ENCODE measurements at regions not wholly inside any gene's neighbourhood (a gene's known extent, or its start where the extent isn't known, plus 50 kb on each side); places are given as distances from the start of the nearest gene placed in this dataset.

- Mint-ChIP-seq H3K4me3 (ENCODE audit: unreplicated experiment) (no peak overlapping the region), H3K36me3 (ENCODE audit: low read depth, unreplicated experiment) (no peaks in the 10 kb centered on the region), H3K4me1 (ENCODE audit: low read depth, unreplicated experiment) (peaks cover 6% of the 10 kb centered on the region)
Measured at GRCh38 chrX:132561974-132562373, 73.1 kb upstream of the MBNL3 start.

GRCh38 chrX:132561483-132561882 is 72.6 kb upstream of the MBNL3 start:
- no peak overlapping the region for H3K27ac Mint-ChIP-seq (ENCODE audit: unreplicated experiment)
- Histone ChIP-seq H3K4me2 (ENCODE audit: low read length) (no peak overlapping the region), H4K20me1 (ENCODE audit: insufficient read depth, low read length) (no peaks in the 10 kb centered on the region), H2AFZ (ENCODE audit: low read depth, low read length) (no peak overlapping the region), H3K9me3 (ENCODE audit: insufficient read depth, low read depth, low read length) (no peaks in the 10 kb centered on the region), H3K27ac (ENCODE audit: low read depth, low read length) (no peak overlapping the region), H3K9ac (ENCODE audit: low read length) (no peak overlapping the region), H3K36me3 (ENCODE audit: insufficient read depth, low read length) (no peaks in the 10 kb centered on the region), H3K79me2 (ENCODE audit: insufficient read depth, low read length) (no peaks in the 10 kb centered on the region), H3K4me3 (ENCODE audit: insufficient read depth, low read depth, low read length) (no peak overlapping the region), H3K4me1 (ENCODE audit: insufficient read depth, low read length) (no peaks in the 10 kb centered on the region), H3K27me3 (ENCODE audit: insufficient read depth, low read length) (no peaks in the 10 kb centered on the region)
- H3K9me3 Mint-ChIP-seq (ENCODE audit: unreplicated experiment), result no peaks in the 10 kb centered on the region
- TF ChIP-seq CTCF (IDR thresholded peaks at IDR 0.05; ENCODE audit: insufficient read depth, low read depth, low read length), result no peak
- TF ChIP-seq EZH2 (IDR thresholded peaks at IDR 0.05; ENCODE audit: insufficient read depth, low read length), result no peak
- no peaks in the 10 kb centered on the region for H3K36me3 Mint-ChIP-seq (ENCODE audit: low read depth, unreplicated experiment)
- no peak for DNase-seq (ENCODE audit: low read depth)
- no peaks in the 10 kb centered on the region for H3K27me3 Mint-ChIP-seq (ENCODE audit: low read depth, unreplicated experiment)
- no peak overlapping the region for H3K4me3 Mint-ChIP-seq (ENCODE audit: unreplicated experiment)
- FAIRE-seq, result peak; percentile 71
- peaks cover 6% of the 10 kb centered on the region for H3K4me1 Mint-ChIP-seq (ENCODE audit: low read depth, unreplicated experiment)

More at GRCh38 chrX:132561974-132562373, 73.1 kb upstream of the MBNL3 start:
- Histone ChIP-seq H3K4me1 (ENCODE audit: insufficient read depth, low read length) (no peaks in the 10 kb centered on the region), H2AFZ (ENCODE audit: low read depth, low read length) (no peak overlapping the region), H3K79me2 (ENCODE audit: insufficient read depth, low read length) (no peaks in the 10 kb centered on the region), H3K9me3 (ENCODE audit: insufficient read depth, low read depth, low read length) (no peaks in the 10 kb centered on the region), H3K9ac (ENCODE audit: low read length) (no peak overlapping the region), H4K20me1 (ENCODE audit: insufficient read depth, low read length) (no peaks in the 10 kb centered on the region), H3K36me3 (ENCODE audit: insufficient read depth, low read length) (no peaks in the 10 kb centered on the region), H3K27ac (ENCODE audit: low read depth, low read length) (no peak overlapping the region), H3K4me3 (ENCODE audit: insufficient read depth, low read depth, low read length) (no peak overlapping the region), H3K4me2 (ENCODE audit: low read length) (no peak overlapping the region), H3K27me3 (ENCODE audit: insufficient read depth, low read length) (no peaks in the 10 kb centered on the region)
- no peaks in the 10 kb centered on the region for H3K9me3 Mint-ChIP-seq (ENCODE audit: unreplicated experiment)
- DNase-seq (ENCODE audit: low read depth) (no peak), FAIRE-seq (no peak)
- TF ChIP-seq CTCF (IDR thresholded peaks at IDR 0.05; ENCODE audit: insufficient read depth, low read depth, low read length) (no peak), EZH2 (IDR thresholded peaks at IDR 0.05; ENCODE audit: insufficient read depth, low read length) (no peak)
- H3K27me3 Mint-ChIP-seq (ENCODE audit: low read depth, unreplicated experiment), result no peaks in the 10 kb centered on the region
- H3K27ac Mint-ChIP-seq (ENCODE audit: unreplicated experiment), result no peak overlapping the region

- FAIRE-seq (no peak), DNase-seq (ENCODE audit: low read depth) (no peak)
- no peaks in the 10 kb centered on the region for H3K9me3 Mint-ChIP-seq (ENCODE audit: unreplicated experiment)
- H3K36me3 Mint-ChIP-seq (ENCODE audit: low read depth, unreplicated experiment), result no peaks in the 10 kb centered on the region
- no peaks in the 10 kb centered on the region for H3K79me2 ChIP-seq (ENCODE audit: insufficient read depth, low read length)
- H3K9ac ChIP-seq (ENCODE audit: low read length), result no peak overlapping the region
- H3K4me1 ChIP-seq (ENCODE audit: insufficient read depth, low read length), result no peaks in the 10 kb centered on the region
- H3K4me3 Mint-ChIP-seq (ENCODE audit: unreplicated experiment), result no peak overlapping the region
- no peak overlapping the region for H2AFZ ChIP-seq (ENCODE audit: low read depth, low read length)
- no peaks in the 10 kb centered on the region for H3K9me3 ChIP-seq (ENCODE audit: insufficient read depth, low read depth, low read length)
- no peak overlapping the region for H3K4me2 ChIP-seq (ENCODE audit: low read length)
- no peak overlapping the region for H3K27ac ChIP-seq (ENCODE audit: low read depth, low read length)
- no peak overlapping the region for H3K27ac Mint-ChIP-seq (ENCODE audit: unreplicated experiment)
- H3K4me3 ChIP-seq (ENCODE audit: insufficient read depth, low read depth, low read length), result no peak overlapping the region
- H3K4me1 Mint-ChIP-seq (ENCODE audit: low read depth, unreplicated experiment), result peaks cover 1% of the 10 kb centered on the region
- TF ChIP-seq CTCF (IDR thresholded peaks at IDR 0.05; ENCODE audit: insufficient read depth, low read depth, low read length), result no peak
- TF ChIP-seq EZH2 (IDR thresholded peaks at IDR 0.05; ENCODE audit: insufficient read depth, low read length), result no peak
- H3K27me3 Mint-ChIP-seq (ENCODE audit: low read depth, unreplicated experiment), result no peaks in the 10 kb centered on the region
- H3K27me3 ChIP-seq (ENCODE audit: insufficient read depth, low read length), result no peaks in the 10 kb centered on the region
- H4K20me1 ChIP-seq (ENCODE audit: insufficient read depth, low read length), result no peaks in the 10 kb centered on the region
- no peaks in the 10 kb centered on the region for H3K36me3 ChIP-seq (ENCODE audit: insufficient read depth, low read length)
Measured at GRCh38 chrX:132559101-132559500, 70.3 kb upstream of the MBNL3 start.
